Thyroid gland (tissue), 4 donors: ENCODE measurements at regions not wholly inside any gene's neighbourhood (a gene's known extent, or its start where the extent isn't known, plus 50 kb on each side); places are given as distances from the start of the nearest gene placed in this dataset.

ENCODE experiments used
- CTCF ChIP-seq, 6 experiments: fragments of 200-600 bp in 3 of 6; fragments of 450-650 bp in 3 of 6; sonication (generic) in 3 of 6; IDR thresholded peaks; one replicate each; pipeline ENCODE4 v1.5.1; 2016 to 2019; ENCODE audit warnings: antibody characterized with exemption in 6 of 6, mild to moderate bottlenecking in 2 of 6, inconsistent platforms in 1 of 6, moderate library complexity in 1 of 6
- POLR2A ChIP-seq, 2 donors: fragments of 450-650 bp; IDR thresholded peaks; one replicate each; pipeline ENCODE4 v1.6.1; 2017; ENCODE audit warnings: antibody characterized with exemption in 2 of 2, mild to moderate bottlenecking in 2 of 2, moderate library complexity in 1 of 2

- TF ChIP-seq POLR2A (IDR thresholded peaks at IDR 0.05) (no peak), CTCF (IDR thresholded peaks at IDR 0.05) (no peak)
These were observed 748.6 kb upstream of the ADGRL2 start for GRCh38 chr1:81052162-81052561.
